ACC112 (cell line): ENCODE measurements at regions not wholly inside any gene's neighbourhood (a gene's known extent, or its start where the extent isn't known, plus 50 kb on each side); places are given as distances from the start of the nearest gene placed in this dataset.

Experiments
- H2AFZ ChIP-seq: fragments of 200-600 bp; sonication (generic); one replicate; pipeline ENCODE4 v1.6.0; 2017; ENCODE audit warnings: antibody characterized with exemption, low read length; ENCODE audit not compliant: unreplicated experiment
- H3K27ac ChIP-seq: fragments of 200-600 bp; sonication (generic); 2 replicates; pipeline ENCODE4 v1.5.1; 2014; ENCODE audit warnings: low read depth, mild to moderate bottlenecking, antibody characterized with exemption, low read length, moderate library complexity
- H3K27me3 ChIP-seq: fragments of 200-600 bp; sonication (generic); 2 replicates; pipeline ENCODE4 v1.6.1; 2014; ENCODE audit warnings: mild to moderate bottlenecking, antibody characterized with exemption, low read length, moderate library complexity, mixed read lengths; ENCODE audit not compliant: insufficient read depth
- H3K36me3 ChIP-seq: fragments of 200-600 bp; sonication (generic); 2 replicates; pipeline ENCODE4 v1.6.1; 2016; ENCODE audit warnings: mild to moderate bottlenecking, antibody characterized with exemption, low read length, moderate library complexity, mixed read lengths; ENCODE audit not compliant: insufficient read depth
- H3K4me1 ChIP-seq: fragments of 200-600 bp; sonication (generic); one replicate; pipeline ENCODE4 v1.6.1; 2016; ENCODE audit warnings: low read length, mixed read lengths; ENCODE audit not compliant: insufficient read depth, unreplicated experiment, control insufficient read depth
- H3K4me3 ChIP-seq: fragments of 200-600 bp; sonication (generic); 2 replicates; pipeline ENCODE4 v1.5.1; 2014; ENCODE audit warnings: mild to moderate bottlenecking, low read depth, low read length
- H3K79me2 ChIP-seq: fragments of 200-600 bp; sonication (generic); one replicate; pipeline ENCODE4 v1.6.0; 2016; ENCODE audit warnings: low read length; ENCODE audit not compliant: control insufficient read depth, unreplicated experiment, insufficient read depth

GRCh38 chr9:19732441-19732951, 56.3 kb downstream of the SLC24A2 start:
- Histone ChIP-seq H3K27me3 (no peaks in the 10 kb centered on the region), H2AFZ (no peak overlapping the region), H3K4me3 (no peak overlapping the region), H3K4me1 (no peaks in the 10 kb centered on the region), H3K79me2 (no peaks in the 10 kb centered on the region), H3K36me3 (no peaks in the 10 kb centered on the region), H3K27ac (no peak overlapping the region)

GRCh38 chr9:19728101-19728500, 60.7 kb downstream of the SLC24A2 start:
- Histone ChIP-seq H3K4me1 (no peaks in the 10 kb centered on the region), H2AFZ (no peak overlapping the region), H3K27ac (no peak overlapping the region), H3K27me3 (no peaks in the 10 kb centered on the region), H3K4me3 (no peak overlapping the region), H3K36me3 (no peaks in the 10 kb centered on the region), H3K79me2 (no peaks in the 10 kb centered on the region)

- H2AFZ ChIP-seq, result no peak overlapping the region
Observed at GRCh38 chr9:19725970-19726369, 62.9 kb downstream of the SLC24A2 start.

GRCh38 chr9:19720377-19720776, 68.5 kb downstream of the SLC24A2 start:
- Histone ChIP-seq H3K4me3 (no peak overlapping the region), H2AFZ (no peak overlapping the region), H3K36me3 (no peaks in the 10 kb centered on the region), H3K79me2 (no peaks in the 10 kb centered on the region), H3K4me1 (no peaks in the 10 kb centered on the region), H3K27me3 (no peaks in the 10 kb centered on the region), H3K27ac (no peak overlapping the region)

More at GRCh38 chr9:19725970-19726369, 62.9 kb downstream of the SLC24A2 start:
- H3K4me3 ChIP-seq, result no peak overlapping the region
- no peak overlapping the region for H3K27ac ChIP-seq
- no peaks in the 10 kb centered on the region for H3K79me2 ChIP-seq
- no peaks in the 10 kb centered on the region for H3K4me1 ChIP-seq
- H3K36me3 ChIP-seq, result no peaks in the 10 kb centered on the region
- no peaks in the 10 kb centered on the region for H3K27me3 ChIP-seq

- no peaks in the 10 kb centered on the region for H3K4me1 ChIP-seq
- no peak overlapping the region for H2AFZ ChIP-seq
- no peaks in the 10 kb centered on the region for H3K79me2 ChIP-seq
- peaks cover 6% of the 10 kb centered on the region; the same call in 1 of the 2 replicates for H3K27me3 ChIP-seq
- H3K4me3 ChIP-seq, result no peak overlapping the region
- H3K36me3 ChIP-seq, result no peaks in the 10 kb centered on the region
- H3K27ac ChIP-seq, result no peak overlapping the region
Observed at GRCh38 chr9:19703702-19704101, 85.1 kb downstream of the SLC24A2 start.

GRCh38 chr9:19701991-19702390, 86.8 kb downstream of the SLC24A2 start:
- Histone ChIP-seq H3K27me3 (peaks cover 6% of the 10 kb centered on the region; the same call in 1 of the 2 replicates), H3K4me1 (no peaks in the 10 kb centered on the region), H3K36me3 (no peaks in the 10 kb centered on the region)

GRCh38 chr9:19701274-19701673, 87.6 kb downstream of the SLC24A2 start:
- Histone ChIP-seq H3K4me1 (no peaks in the 10 kb centered on the region), H3K79me2 (no peaks in the 10 kb centered on the region), H3K27me3 (peaks cover 6% of the 10 kb centered on the region; the same call in 1 of the 2 replicates), H3K36me3 (no peaks in the 10 kb centered on the region), H3K27ac (no peak overlapping the region), H3K4me3 (no peak overlapping the region), H2AFZ (no peak overlapping the region)

More at GRCh38 chr9:19701991-19702390, 86.8 kb downstream of the SLC24A2 start:
- Histone ChIP-seq H3K4me3 (no peak overlapping the region), H3K79me2 (no peaks in the 10 kb centered on the region), H2AFZ (no peak overlapping the region), H3K27ac (no peak overlapping the region)

GRCh38 chr9:19700699-19701098, 88.1 kb downstream of the SLC24A2 start:
- Histone ChIP-seq H3K27me3 (peaks cover 6% of the 10 kb centered on the region; the same call in 1 of the 2 replicates), H3K4me1 (no peaks in the 10 kb centered on the region), H3K79me2 (no peaks in the 10 kb centered on the region), H3K36me3 (no peaks in the 10 kb centered on the region), H2AFZ (no peak overlapping the region), H3K27ac (no peak overlapping the region), H3K4me3 (no peak overlapping the region)

GRCh38 chr9:19699756-19700155, 89.1 kb downstream of the SLC24A2 start:
- Histone ChIP-seq H2AFZ (no peak overlapping the region), H3K4me3 (no peak overlapping the region), H3K79me2 (no peaks in the 10 kb centered on the region), H3K36me3 (no peaks in the 10 kb centered on the region), H3K27ac (no peak overlapping the region), H3K4me1 (no peaks in the 10 kb centered on the region), H3K27me3 (peaks cover 6% of the 10 kb centered on the region)

- H3K36me3 ChIP-seq, result no peaks in the 10 kb centered on the region
- H2AFZ ChIP-seq, result no peak overlapping the region
- no peaks in the 10 kb centered on the region for H3K4me1 ChIP-seq
- no peaks in the 10 kb centered on the region for H3K79me2 ChIP-seq
- H3K27me3 ChIP-seq, result peaks cover 6% of the 10 kb centered on the region
- no peak overlapping the region for H3K27ac ChIP-seq
- no peak overlapping the region for H3K4me3 ChIP-seq
Observed at GRCh38 chr9:19698960-19699359, 89.9 kb downstream of the SLC24A2 start.

GRCh38 chr9:19694601-19695000, 94.2 kb downstream of the SLC24A2 start:
- Histone ChIP-seq H3K4me3 (no peak overlapping the region), H3K36me3 (no peaks in the 10 kb centered on the region), H3K4me1 (no peaks in the 10 kb centered on the region), H3K27me3 (peaks cover 2% of the 10 kb centered on the region; the same call in 1 of the 2 replicates), H3K27ac (no peak overlapping the region), H3K79me2 (no peaks in the 10 kb centered on the region), H2AFZ (no peak overlapping the region)
